Activated effector memory CD4-positive, alpha-beta T cell treated with anti-CD3 and anti-CD28 coated beads, Interleukin-2, amount 50 U/mL, for 16 hours (primary cell): ENCODE measurements at regions not wholly inside any gene's neighbourhood (a gene's known extent, or its start where the extent isn't known, plus 50 kb on each side); places are given as distances from the start of the nearest gene placed in this dataset.
"Not testable (repeated sequence)": the region's sequence is repeated elsewhere in the genome, so short reads cannot be mapped to it uniquely, and the experiment has no call there.

Experiments
- DNase-seq: peaks from one replicate; pipeline ENCODE4 v3.0.0-alpha.2; 2020

DNA sequence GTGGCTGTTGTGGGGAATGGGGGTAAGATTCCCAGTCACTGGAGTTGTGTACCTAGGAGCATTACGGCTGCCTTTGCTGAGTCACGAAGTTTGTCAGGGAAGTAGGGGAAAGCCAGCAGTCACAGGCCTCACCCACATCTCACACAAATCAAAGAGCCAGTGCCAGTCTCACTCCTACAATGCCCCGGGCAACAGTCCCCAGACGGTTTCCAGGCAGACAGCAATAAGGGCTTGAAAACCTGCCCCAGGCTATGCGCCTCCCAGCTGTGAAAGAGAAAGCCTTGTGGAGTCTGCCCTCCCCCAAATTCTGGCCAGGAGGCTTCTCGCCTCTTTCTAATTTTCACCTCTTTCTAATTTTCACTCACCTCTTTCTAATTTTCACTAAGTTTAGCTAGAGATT, 142.3 kb upstream of the EDNRB start:
- no peak for DNase-seq

DNA sequence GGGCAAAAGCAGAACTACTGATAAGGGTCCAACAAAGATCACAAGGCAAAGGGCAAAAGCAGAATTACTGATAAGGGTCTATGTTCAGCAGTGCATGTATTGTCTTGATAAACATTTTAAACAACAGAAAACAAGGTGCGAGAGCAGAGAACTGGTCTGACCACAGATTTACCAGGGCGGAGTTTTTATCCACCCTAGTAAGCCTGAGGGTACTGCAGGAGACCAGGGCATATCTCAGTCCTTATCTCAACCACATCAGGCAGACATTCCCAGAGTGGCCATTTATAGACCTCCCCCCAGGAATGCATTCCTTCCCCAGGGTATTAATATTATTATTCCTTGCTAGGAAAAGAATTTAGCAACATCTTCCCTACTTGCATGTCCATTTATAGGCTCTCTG, 138.2 kb upstream of the EDNRB start:
- DNase-seq: not testable (repeated sequence)

DNA sequence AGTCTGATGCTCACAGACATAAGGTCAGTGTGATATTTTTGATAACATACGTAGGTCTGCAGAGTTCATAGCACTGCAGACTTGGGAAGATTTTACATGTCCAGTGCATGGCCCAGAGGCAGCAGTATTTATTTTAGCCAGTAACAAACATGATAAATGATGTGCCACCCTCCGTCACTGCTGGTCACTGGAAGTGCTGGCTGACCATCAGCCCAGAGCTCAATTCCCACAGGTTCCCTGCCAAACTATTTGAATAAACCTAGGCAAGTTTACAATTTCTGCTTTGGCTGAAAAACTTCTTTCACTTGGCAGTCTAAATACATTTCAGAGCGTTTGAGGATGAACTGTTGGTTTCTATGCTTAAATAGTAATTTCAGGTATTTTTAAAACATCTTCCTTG, 135.5 kb upstream of the EDNRB start:
- DNase-seq: no peak

DNA sequence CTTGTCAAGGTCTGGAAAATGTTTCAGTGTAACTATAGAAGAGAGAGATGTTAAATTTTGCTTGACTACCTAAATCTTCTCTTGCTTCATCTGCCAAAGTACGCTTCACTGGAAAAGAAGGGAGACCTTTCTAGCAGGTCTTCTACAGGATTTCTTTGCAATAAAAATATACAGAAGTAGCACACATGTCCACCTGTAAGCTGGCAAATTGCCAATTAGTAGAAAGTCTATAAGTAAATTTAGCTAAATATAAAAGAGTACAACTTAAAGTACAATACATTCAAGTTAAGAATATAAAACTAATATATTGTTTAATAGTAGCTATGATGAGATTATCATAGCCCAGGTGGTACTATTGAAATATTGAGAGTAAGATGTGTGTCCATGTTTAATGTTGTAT, 128.5 kb upstream of the EDNRB start:
- DNase-seq: no peak

DNA sequence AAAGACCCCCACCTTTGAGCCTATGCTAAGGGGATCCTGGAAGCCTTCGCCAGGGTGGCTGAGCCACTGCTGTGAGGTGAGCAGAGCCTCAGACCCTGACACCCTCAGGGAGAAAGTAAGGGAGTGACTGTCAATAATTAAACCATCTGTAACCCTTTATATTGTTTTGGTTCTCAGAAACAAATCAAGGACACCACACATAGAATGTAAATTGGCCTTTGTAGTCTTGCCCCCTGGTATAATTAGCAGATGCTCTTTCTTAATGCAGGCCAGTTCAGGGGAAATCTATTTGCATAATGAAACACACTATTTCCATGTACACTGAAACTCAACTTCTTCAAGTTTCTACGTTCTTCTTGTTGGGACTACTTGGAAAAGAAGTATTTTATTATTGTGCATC, 127.7 kb upstream of the EDNRB start:
- DNase-seq: no peak

DNA sequence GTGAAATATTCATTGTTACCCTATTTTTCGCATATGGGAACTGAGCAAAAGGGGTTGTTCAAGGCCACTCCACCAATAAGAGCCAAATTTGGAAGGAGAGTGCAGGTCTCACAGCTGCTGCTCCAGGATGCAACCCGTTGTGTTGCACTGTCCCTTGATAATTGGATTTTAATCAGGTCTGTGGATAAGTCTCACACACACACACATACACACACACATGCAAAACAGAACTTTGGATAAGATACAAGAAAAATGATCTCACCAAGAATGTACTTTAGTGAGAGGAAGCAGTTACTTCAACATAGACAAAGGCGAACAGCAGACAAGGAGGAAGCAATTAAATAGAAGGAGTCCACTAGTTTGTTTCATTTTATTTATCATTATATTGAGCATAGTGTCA, 127.3 kb upstream of the EDNRB start:
- DNase-seq: no peak

DNA sequence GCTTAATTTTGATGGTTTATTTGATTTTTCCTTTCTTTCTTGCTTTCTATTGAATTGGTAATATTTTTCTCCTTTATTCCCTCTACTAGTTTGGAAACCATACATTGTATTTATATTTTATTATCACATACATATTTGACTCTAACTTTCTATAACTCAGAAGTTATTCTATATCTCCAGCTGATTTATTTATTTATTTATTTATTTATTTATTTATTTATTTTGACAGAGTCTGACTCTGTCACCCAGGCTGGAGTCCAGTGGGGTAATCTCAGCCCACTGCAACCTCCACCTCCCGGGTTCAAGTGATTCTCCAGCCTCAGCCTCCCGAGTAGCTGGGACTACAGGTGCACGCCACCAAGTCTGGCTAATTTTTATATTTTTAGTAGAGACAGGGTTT, 122.7 kb upstream of the EDNRB start:
- DNase-seq: not testable (repeated sequence)

DNA sequence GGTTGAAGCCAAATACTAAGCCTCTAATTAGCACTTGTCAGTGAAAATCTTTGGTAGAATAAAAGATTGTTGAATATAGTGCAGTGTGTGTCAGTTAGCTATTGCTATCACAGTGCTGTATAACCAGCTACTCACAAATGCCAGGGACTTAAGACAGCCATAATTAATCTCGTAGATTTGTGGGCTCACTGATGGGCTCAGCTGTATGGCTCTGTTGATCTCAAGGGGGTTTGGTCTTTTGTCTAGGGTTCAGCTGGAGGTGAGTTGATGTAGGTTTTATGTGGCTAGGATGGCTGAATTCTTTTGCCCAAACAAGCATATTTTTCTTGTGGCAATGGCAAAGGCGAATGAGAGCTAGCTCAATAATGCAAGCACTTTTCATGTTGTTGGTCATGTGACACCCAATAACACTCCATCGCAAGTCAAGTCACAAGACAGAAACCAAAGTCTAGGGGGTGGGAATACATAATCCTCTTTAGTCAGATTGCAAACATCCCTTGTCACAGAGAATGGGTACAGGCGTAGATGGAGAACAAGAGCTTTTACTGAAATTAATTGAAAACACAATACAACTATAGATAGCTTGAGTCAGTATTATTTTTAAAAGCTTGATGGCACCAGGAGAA, 121.7 kb upstream of the EDNRB start:
- DNase-seq: no peak

DNA sequence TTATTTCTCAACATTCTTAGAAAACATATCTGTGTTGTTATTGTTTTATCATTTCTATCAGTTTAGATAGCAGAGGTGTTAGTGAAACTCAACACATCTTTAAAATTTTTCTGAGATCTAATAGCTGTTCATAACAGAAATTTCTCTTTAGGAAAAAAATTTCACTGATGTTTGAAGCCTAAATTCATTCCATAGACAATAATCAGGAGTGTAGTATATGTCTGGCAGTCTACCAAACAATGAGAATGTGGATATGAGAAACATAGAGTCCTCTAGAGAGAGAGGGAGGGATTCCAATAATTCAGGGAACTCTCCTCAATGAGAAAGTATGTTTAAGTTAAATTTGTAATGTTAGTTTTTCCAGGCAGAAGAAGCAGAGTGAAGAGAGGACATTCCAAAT, 118.2 kb upstream of the EDNRB start:
- no peak for DNase-seq

DNA sequence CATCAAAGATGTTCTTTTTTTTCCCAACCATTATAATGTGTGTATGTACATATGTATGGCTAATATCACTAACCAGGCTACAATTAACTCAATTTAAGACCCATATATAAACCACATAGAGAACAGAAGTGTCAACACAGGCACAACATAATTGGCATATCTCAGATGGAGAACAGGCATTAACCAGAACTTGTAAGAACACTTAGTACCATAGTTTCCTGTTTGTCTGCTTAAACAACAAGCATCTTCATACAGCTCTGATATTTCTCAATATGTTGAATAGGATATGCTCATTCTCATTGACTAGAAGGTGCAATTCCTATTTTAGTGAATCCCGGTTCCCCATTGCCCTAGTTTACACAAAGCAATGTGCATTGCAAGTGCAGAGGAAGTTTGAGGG, 116.9 kb upstream of the EDNRB start:
- no peak for DNase-seq

DNA sequence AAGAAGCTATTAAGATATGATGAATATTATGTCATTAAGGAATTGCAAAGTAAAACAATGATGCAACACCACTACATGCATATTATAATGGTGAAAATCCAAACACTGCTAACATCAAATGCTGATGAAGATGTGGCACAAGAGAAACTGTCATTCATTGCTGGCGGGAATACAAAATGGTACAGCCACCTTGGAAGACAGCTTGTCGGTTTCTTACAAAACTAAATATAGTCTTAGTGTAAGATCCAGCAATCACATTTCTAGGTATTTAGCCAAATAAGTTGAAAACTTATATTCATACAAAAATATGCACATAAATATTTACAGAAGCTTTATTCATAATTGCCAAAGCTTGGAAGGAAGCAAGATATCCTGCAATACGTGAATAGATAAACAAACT, 114.9 kb upstream of the EDNRB start:
- no peak for DNase-seq

DNA sequence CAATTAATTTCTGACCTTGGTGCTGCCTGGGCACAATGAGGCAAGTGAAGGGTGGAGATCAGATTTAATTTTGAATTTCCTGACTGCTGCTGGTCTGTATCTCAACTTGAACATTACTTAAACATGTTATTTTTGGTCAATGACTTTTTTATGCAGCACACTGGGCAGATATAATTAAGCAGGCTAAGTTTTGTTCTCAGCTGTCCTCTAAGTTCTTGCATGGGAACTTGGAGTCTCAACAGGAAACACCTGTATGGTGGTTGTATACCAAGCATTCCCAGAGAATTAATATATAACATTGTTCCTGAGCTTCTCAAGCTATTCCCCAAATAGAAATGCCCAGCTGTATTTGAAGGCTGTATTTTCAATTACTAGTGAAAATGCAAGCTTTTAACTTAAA, 113.5 kb upstream of the EDNRB start:
- DNase-seq: no peak

DNA sequence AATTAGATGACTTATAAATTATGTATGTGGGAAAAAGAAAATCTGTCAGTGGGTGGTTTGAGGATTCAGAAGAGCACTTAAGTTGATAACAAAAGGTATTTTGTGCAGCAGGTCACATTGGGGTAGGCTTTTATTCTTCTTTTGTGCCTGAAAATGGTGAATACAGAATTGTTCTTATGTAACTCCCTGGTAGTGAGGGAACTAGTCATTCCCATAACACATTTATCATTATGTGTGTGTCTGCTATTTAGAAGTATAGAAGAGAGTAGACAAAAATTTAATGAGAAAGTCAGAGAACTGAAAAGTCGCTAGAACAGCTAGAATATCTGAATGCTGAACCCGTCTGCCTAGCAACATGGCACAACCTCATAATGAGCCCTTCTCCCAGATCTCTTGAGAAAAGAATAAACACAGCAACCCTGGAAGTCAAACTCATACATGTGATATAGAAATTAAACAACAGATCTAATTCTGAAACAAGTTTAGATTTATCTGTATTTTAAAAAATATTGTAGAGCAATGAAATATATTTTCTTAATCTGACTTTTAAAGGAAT, 111.8 kb upstream of the EDNRB start:
- no peak for DNase-seq

DNA sequence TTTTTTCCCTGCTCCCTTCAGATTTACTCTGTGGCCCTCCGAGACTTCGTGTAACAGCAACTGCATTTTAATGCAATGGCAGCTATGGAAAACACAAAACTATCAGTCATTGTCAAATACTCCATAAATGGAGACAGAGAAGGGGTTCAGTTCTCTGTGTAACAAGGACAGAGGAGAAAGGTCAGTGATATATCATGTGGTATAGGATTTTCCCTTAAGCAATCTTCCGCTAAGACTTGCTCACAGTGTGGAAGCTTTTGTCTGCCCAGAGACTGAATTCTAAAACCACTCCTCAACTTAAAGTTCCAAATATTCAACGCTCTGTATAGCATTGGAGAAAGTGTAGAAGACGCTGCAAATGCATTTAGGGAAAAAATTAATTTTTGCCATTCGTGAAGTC, 111.3 kb upstream of the EDNRB start:
- no peak for DNase-seq

DNA sequence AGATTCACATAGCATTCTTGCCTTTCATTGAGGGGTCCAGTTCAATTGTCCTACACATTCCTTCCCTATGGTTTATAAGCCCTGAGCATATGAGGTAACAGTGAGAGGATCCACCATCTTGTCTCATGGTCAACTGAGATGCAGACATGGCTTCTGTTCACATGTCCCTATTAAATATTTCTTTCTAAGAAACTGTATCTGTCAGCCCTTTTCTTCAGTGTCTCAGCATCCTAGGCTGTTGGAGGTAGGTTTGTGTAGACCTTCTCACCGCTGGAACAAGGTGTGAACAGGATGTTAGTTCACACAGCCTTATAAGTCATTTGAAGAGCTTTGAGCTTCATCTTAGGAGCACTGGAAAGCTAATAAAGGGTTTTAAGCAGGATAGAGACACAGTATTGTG, 110.3 kb upstream of the EDNRB start:
- DNase-seq: no peak

DNA sequence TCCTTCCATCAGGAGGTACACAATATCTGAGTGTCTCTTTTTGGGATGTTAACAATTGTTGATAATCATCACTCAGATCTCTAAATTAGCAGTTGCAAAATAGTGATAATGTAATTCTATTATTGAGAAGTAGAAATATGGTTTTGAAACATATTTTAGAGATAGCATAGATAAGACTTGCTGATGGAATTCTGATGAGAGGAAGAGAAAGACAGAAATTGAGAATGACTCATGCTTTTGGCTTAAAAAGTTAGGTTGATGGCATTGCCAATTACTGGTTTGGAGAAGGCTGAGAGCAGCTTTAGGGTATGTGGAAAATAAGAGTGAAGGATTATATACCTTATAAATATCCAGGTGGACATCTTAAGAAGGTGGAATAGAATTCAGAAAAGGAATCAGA, 106.4 kb upstream of the EDNRB start:
- DNase-seq: no peak

DNA sequence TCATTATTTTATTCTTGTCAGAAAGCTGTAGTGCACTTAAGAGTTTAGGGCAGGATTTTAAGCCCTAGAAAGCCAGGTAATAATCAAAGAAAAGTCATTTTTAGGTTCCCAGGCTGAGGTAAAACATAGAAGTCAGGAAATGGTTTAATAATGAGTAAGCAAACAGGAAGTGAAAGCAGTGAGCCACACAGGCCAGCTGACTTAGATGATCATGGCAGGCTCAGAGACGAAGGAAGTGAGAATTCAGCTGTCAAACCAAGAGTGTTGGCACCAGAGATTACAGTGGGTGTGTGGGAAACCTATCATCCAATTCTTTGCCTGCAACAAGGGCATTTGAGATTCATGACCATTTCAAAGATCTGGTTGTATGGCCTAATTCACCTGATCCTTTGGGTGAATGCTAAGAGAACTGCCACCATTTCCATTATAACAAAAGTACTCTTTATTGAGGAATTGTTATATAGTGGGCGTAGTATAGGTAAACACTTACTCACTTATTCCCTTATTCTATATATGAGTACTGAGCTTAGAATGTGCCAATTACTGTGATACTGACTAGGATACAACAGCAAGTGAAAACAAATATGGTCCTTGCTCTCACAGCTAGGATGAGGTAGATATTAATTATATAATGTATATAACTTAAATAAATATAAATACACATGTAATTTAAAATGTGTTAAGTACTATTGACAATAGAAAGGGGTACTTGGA, 103.7 kb upstream of the EDNRB start:
- peak; percentile 63 for DNase-seq

DNA sequence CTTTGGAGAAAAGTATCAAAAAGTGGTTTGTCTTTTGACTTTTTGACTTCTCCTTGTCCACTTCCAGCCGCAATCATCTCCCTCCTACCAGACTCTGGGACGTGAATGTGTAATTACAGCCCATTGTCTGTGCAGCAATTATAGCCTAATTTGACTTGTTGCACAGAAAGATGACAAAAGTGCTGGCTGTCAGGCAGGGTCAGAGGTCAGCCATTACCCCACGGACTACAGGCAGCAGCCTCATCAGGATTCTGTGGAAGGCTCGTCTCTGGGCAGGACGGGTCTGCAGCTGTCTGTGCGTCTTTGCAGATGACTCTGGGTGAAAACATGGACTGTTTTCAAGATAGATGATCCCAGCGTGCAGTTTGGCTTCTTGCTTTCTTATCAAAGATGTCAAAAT, 102.2 kb upstream of the EDNRB start:
- DNase-seq: no peak

DNA sequence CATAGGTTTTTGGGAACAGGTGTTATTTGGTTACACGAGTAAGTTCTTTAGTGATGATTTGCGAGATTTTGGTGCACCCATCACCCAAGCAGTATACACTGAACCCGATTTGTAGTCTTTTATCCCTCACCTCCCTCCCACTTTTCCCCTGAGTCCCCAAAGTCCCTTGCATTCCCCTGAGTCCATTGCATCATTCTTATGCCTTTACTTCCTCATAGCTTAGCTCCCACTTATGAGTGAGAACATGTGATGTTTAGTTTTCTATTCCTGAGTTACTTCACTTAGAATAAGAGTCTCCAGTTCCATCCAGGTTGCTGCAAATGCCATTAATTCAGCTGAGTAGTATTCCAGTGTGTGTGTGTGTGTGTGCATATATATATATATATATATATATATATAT, 97.2 kb upstream of the EDNRB start:
- DNase-seq: no peak

DNA sequence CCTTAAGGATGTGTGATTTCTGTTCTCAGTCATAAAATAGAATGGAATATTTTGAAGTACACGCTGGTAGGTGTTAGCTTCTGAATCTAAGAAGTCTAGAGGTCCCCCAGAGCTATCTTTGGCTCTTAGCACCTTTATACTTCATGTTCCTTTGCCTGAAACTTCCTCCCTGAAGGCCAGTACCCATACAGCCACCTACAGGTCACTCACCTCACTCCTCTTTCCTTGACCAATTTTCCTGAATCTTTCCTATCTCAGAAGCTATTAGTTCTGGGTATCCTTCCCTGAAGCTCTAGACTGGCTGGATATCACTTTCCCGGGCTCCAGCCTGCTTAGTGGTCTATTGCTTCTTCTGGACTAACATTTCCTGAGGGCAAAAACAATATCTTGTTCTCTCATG, 93.4 kb upstream of the EDNRB start:
- DNase-seq: no peak

DNA sequence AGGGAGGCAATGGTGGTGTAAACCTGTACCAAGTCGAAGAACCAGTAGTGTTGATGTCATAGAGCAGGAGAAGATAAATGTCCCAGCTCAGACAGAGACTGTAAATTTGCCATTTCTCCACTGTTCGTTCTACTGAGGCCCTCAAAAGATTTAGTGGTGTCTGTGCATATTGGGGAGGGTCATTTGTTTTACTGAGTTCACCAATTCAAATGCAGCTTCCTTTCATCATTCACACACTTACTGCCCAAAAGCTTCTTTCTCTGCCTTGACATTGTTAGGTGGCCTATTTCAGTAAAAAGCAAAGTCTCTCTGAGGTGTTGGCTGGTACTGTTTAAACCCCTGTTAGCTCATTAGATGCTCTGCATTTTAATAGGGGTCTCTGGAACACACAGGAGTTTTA, 86.2 kb upstream of the EDNRB start:
- no peak for DNase-seq

DNA sequence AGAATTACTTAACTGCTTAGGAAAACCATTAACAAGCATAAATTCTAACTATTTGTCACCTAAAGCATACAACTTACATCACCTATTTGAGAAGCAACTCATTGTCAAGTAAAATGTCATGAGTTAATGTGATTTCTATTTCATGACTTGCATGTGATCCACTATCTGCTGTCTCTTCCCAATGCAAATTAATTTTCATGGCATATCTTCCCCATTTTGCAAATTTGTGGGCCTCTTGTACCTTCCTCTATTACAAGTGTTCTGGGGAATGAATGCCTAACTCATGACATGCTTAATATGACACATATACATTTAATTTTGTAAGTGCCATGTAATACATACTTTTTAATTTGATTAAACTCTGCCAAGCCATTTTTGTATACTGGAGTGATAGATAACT, 81.1 kb upstream of the EDNRB start:
- no peak for DNase-seq

DNA sequence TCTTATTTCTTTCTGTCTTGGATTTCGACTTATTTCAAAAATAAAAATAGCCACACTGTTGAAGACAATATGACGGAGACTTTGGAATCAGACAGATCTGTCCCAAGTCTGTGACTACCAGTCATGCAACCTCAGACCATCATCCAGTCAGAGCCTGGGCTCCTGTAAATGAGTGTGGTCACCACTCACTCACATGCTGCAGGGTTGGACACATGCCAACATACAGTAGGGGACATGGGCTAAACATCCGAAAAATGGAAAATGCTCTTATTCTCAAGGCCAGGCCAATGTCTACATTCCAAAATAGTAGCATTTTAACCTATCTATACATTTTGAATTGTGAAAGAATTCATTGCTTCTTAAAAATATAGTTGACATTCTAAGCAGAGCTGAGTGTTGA, 75.5 kb upstream of the EDNRB start:
- no peak for DNase-seq

DNA sequence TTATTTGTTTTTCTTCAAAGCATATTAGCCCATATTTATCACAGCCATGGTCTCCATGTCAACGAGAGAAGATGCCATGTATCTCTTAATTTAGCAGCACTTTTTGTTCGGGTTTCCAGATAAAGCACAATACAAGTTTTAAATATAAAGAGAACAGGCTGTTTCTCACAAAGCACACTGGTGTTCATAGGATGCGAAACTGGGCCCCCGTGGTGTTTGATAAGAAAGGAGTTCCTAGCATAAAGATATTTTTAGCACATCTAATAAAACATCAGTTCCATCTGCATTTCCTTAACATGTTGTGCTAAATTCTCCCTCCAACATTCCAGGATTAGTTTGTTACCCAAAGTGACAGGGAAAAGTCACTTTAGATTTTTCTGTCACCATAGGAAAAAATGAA, 72.4 kb upstream of the EDNRB start:
- DNase-seq: no peak

DNA sequence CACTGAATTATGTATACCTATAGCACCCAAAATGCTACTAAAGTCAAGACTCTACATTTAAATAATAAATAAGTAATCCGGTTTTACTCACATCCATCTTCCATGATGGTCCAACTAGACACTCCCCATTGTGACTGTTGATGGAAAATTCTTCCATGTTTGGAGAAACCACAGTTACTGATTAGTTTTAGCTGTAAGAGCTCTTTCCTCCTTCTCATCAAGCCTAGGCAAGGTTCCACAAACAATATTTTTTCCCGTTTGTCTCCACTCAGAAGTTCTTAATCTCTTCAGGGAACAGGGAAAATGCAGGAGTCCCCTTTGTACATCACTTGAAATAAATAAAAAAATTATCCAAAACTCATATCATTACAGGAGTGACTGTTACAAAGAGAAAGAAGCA, 70.7 kb upstream of the EDNRB start:
- DNase-seq: no peak
